LNCaP clone FGC (cell line): ENCODE measurements at regions not wholly inside any gene's neighbourhood (a gene's known extent, or its start where the extent isn't known, plus 50 kb on each side); places are given as distances from the start of the nearest gene placed in this dataset.
"Not testable (repeated sequence)": the region's sequence is repeated elsewhere in the genome, so short reads cannot be mapped to it uniquely, and the experiment has no call there.

Source experiments
- DNase-seq: peaks from one replicate; pipeline ENCODE4 v3.0.0-alpha.2; 2011; ENCODE audit warnings: low read depth
- H3K4me3 ChIP-seq: 2 replicates; pipeline ENCODE4 v1.5.1; 2011; ENCODE audit warnings: mild to moderate bottlenecking, low read depth, low read length, control low read depth
- TF ChIP-seq, protein P1 (sequence below): IDR thresholded peaks from 2 replicates; pipeline ENCODE4 v1.5.1; 2012; ENCODE audit warnings: mild to moderate bottlenecking; ENCODE audit not compliant: control insufficient read depth, insufficient read depth; ENCODE audit errors: extremely low read depth

DNA sequence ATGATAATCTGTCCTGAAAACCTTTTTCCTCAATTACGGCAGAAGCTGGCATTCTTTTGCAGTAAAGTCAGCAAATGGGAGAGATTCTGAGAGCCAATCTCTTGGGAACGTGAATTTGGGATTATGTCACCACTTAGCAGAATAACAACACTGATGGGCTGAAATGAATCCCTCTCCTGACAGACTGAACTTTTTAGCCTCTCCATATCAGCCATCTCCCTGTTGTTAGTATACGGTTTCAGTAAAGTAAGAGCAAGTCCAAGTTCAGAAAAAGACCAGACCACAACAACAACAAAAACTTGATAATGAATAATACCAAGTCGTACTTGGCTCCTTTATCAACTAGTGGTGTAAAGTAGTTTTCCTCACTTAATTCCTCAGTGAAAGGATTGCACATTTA lies 1048.8 kb downstream of the GATA3 start:
- no peak overlapping the region for H3K4me3 ChIP-seq
- TF ChIP-seq, protein P1, sequence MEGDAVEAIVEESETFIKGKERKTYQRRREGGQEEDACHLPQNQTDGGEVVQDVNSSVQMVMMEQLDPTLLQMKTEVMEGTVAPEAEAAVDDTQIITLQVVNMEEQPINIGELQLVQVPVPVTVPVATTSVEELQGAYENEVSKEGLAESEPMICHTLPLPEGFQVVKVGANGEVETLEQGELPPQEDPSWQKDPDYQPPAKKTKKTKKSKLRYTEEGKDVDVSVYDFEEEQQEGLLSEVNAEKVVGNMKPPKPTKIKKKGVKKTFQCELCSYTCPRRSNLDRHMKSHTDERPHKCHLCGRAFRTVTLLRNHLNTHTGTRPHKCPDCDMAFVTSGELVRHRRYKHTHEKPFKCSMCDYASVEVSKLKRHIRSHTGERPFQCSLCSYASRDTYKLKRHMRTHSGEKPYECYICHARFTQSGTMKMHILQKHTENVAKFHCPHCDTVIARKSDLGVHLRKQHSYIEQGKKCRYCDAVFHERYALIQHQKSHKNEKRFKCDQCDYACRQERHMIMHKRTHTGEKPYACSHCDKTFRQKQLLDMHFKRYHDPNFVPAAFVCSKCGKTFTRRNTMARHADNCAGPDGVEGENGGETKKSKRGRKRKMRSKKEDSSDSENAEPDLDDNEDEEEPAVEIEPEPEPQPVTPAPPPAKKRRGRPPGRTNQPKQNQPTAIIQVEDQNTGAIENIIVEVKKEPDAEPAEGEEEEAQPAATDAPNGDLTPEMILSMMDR, result no peak
- DNase-seq, result no peak

DNA sequence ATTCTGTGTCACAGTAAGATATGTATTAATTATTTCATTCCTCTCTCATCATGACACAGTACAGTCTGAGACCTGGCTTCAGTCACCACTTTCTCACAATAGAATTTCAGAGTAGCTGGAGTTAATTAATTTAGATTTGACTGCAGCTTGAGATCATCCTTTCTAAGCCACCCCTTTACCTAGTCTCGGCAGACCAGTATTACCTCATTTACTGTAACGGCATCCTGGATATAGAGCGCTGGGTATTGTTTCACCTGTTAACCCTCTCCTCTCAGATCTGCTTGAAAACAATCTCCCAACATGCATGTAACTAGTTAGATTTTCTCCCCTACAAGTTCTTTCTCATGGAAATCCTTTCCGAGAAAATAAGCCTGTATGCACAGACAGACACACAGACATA lies 1057.5 kb downstream of the GATA3 start:
- TF ChIP-seq, protein P1, result no peak
- H3K4me3 ChIP-seq, result no peak overlapping the region
- DNase-seq, result no peak

DNA sequence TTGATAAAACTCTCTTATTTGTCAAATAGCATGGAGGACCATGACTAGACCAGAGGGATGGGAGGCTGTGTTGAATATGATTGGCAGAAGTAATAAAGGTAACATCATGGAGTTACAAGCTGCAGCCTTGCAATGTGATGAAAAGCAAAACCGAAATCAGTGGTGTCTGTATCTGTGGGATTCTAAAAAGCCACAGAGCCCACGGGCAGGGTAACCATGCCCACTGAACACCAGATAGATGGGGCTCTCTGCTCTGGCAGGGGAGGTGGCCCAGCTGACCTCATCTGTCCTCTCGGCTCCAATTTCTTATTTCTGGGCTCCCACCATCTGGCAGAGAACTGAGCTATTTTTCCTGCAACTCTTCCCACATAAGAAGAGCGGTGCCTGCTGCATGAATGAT lies 1072.2 kb downstream of the GATA3 start:
- DNase-seq, result no peak
- TF ChIP-seq, protein P1, result no peak
- no peak overlapping the region for H3K4me3 ChIP-seq

DNA sequence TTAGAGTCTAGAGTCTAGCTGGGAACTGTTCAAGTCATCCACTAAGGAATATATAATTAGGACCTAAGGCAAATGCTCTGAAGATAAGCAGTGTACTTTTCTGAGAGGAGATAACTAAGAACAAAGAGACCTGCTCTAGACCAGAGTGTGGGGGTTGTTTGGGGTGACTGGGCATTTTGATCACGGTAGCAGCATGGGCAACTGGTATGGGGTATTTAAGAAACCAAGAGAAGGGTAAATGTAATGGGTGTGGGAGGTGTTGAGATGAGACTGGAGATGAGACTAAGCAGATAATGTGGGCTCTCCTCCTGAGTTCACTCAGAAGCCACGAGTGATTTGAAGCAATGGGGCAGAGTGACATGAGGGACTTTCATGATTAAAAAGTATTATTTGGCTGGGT lies 1082.9 kb downstream of the GATA3 start:
- TF ChIP-seq, protein P1, result no peak
- no peak for DNase-seq
- no peak overlapping the region for H3K4me3 ChIP-seq

DNA sequence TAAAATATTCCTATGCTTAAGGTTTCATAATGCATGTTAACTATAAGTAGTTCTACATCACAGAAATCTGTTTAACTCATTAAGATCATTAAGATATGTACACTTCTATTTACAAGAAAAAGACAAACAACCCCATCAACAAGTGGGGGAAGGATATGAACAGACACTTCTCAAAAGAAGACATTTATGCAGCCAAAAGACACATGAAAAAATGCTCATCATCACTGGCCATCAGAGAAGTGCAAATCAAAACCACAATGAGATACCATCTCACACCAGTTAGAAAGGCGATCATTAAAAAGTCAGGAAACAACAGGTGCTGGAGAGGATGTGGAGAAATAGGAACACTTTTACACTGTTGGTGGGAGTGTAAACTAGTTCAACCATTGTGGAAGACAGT lies 1084.3 kb downstream of the GATA3 start:
- not testable (repeated sequence) for H3K4me3 ChIP-seq, DNase-seq

DNA sequence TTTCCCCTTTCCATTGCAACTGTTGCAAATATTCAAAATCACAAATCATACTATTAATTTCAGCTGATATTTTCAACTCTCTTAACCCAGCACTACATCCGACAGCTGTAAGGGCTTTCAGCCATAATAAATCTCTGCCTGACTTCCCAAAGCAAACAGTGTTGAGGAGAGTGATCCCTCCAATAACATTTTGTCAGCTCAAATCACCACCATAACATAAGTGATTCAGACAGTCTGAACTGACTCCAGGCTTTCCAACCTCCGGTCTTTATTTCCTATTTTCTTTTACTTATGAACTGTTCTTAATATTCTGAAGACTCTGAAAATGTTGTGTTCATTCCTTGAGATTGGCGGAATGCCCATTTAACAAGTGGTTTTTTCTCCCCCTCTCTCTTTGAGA lies 1085.9 kb downstream of the GATA3 start:
- TF ChIP-seq, protein P1, result no peak
- no peak for DNase-seq
- no peak overlapping the region for H3K4me3 ChIP-seq

DNA sequence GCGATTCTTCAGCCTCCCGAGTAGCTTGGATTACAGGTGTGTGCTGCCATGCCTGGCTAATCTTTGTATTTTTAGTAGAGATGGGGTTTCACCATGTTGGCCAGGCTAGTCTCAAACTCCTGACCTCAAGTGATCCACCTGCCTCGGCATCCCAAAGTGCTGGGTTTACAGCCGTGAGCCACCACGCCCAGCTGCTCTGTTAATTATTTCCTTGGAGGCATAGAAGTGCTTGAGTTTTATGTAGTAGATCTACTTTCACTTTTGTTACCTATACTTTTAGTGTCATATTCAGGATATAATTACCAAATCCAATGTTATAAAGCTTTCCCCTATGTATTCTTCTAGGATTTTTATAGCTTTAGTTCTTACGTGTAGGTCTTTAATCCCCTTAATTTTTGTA lies 1093.0 kb downstream of the GATA3 start:
- H3K4me3 ChIP-seq, result no peak overlapping the region
- TF ChIP-seq, protein P1, result no peak
- DNase-seq, result no peak

DNA sequence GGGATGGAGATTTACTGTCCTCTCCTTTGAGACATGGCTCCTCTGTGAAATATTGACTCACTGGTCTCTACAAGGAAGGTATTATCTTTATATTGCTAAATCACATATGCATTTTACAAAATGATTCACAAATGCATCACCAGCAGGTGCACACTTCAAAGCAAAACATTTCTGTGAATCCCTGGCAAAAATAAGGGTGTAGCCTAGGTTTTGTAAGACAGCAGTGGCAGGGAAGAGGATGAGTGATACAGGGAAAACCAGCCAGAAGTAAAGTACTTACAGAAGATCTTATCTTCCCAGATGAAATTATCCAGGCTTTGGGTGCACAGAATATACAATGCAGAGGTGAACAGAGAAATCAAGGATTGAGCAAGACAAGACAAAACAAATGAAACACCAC lies 1094.6 kb downstream of the GATA3 start:
- no peak overlapping the region for H3K4me3 ChIP-seq
- TF ChIP-seq, protein P1, result no peak

DNA sequence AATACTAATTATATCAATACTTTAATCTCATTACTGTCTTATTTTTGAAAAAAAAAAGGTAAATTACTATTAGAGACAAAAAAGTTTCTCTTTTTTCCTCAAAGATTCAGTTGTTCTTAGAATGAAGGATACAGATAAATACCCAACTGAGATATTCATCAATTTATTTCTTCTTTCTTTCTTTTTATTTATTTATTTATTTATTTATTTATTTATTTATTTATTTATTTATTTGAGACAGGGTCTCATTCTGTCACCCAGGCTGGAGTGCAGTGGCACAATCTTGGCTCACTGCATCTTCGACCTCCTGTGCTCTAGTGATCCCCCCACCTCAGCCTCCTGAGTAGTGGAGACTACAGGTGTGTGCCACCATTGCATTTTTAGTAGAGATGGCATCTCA lies 1098.6 kb downstream of the GATA3 start:
- H3K4me3 ChIP-seq, DNase-seq: not testable (repeated sequence)

More for the DNA sequence above, 1094.6 kb downstream of the GATA3 start:
- no peak for DNase-seq
